ENCODE measurements at regions not wholly inside any gene's neighbourhood (a gene's known extent, or its start where the extent isn't known, plus 50 kb on each side); places are given as distances from the start of the nearest gene placed in this dataset.

- TF ChIP-seq CTCF (conservative IDR thresholded peaks at IDR 0.05 in 1 of 2, IDR thresholded peaks at IDR 0.05 in 1 of 2; ENCODE audit: extremely low read depth in 1 of 2, insufficient read depth in 1 of 2, low read depth in 1 of 2, low read length in 2 of 2): no peak
- TF ChIP-seq EZH2 (IDR thresholded peaks at IDR 0.05; ENCODE audit: borderline replicate concordance, low read length): no peak
Measured at GRCh38 chr12:129964826-129965457, 61.1 kb upstream of the TMEM132D start.
